ENCODE measurements at regions not wholly inside any gene's neighbourhood (a gene's known extent, or its start where the extent isn't known, plus 50 kb on each side); places are given as distances from the start of the nearest gene placed in this dataset.

DNA sequence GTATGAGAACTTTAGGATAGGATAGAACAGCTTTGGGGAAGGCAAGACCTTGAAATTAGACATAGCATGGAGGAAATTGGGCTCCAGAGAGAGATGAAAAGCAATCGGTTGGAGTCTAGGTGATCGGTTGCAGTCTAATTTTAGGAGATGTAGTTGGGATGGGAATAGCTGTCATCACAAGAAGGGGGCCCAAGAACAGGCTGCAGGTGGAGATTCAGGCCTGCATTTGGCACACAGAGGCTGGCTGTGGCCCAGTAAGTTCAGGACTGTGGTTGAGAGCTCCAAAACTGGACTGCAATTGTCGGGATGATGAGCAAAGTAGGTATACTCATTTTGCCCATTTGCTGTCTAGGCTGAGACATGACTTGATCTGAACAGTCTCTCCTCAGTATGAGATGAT is 301.3 kb upstream of the B3GALT2 start:
- Histone ChIP-seq H3F3A (ENCODE audit: insufficient read depth, low read length) (no peaks in the 10 kb centered on the region; the same call in 1 of the 2 replicates), H3K27ac (ENCODE audit: low read depth, low read length, poor library complexity, severe bottlenecking) (no peak overlapping the region), H2AFZ (ENCODE audit: low read length) (no peak overlapping the region), H3K9me3 (ENCODE audit: low read length) (peaks cover 16% of the 10 kb centered on the region), H3K79me2 (ENCODE audit: insufficient read depth, low read length) (no peaks in the 10 kb centered on the region), H3K27me3 (ENCODE audit: insufficient read depth, low read length) (no peaks in the 10 kb centered on the region), H3K4me1 (ENCODE audit: insufficient read depth, low read length, severe bottlenecking) (peaks cover 6% of the 10 kb centered on the region), H3K9me2 (ENCODE audit: low read depth, low read length) (no peaks in the 10 kb centered on the region), H3K4me2 (ENCODE audit: low read length) (no peak overlapping the region), H3K36me3 (ENCODE audit: insufficient read depth, low read length) (no peaks in the 10 kb centered on the region), H4K20me1 (ENCODE audit: insufficient read depth, low read length) (no peaks in the 10 kb centered on the region), H3K4me3 (ENCODE audit: low read depth, low read length, poor library complexity, severe bottlenecking) (no peak overlapping the region), H3K9ac (ENCODE audit: low read length) (no peak overlapping the region)
- TF ChIP-seq, protein P1, sequence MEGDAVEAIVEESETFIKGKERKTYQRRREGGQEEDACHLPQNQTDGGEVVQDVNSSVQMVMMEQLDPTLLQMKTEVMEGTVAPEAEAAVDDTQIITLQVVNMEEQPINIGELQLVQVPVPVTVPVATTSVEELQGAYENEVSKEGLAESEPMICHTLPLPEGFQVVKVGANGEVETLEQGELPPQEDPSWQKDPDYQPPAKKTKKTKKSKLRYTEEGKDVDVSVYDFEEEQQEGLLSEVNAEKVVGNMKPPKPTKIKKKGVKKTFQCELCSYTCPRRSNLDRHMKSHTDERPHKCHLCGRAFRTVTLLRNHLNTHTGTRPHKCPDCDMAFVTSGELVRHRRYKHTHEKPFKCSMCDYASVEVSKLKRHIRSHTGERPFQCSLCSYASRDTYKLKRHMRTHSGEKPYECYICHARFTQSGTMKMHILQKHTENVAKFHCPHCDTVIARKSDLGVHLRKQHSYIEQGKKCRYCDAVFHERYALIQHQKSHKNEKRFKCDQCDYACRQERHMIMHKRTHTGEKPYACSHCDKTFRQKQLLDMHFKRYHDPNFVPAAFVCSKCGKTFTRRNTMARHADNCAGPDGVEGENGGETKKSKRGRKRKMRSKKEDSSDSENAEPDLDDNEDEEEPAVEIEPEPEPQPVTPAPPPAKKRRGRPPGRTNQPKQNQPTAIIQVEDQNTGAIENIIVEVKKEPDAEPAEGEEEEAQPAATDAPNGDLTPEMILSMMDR (IDR thresholded peaks at IDR 0.05; ENCODE audit: low read length) = no peak
- TF ChIP-seq EZH2 (IDR thresholded peaks at IDR 0.05; ENCODE audit: borderline replicate concordance, low read length) = no peak

DNA sequence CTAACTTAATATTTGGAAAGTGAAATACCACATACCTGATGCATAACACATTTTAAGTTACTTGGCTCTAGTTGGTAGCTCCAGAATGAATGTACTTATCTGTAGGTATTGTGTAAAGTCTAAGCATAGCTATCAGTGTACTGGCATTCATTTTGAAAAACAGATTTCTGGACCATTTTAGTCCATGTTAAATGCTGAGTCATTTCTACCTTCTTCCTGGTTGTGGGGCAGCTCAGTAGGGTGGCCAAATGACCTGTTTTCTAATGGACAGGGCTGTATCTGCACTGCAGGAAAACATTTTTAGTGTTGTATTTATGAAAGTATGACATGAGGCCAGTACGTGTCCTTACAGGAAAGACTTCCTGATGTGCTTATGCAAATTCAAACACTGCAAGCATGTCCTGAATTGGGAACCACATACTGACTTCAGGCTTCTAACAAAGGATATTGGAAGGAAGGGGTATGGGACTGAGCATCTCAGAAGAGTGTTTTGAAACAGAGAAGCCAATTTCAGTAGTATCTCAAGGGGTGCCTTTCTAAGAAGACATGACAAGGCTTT is 300.3 kb upstream of the B3GALT2 start:
- H3K36me3 ChIP-seq (ENCODE audit: insufficient read depth, low read length) = no peaks in the 10 kb centered on the region
- H4K20me1 ChIP-seq (ENCODE audit: insufficient read depth, low read length) = no peaks in the 10 kb centered on the region
- H3K79me2 ChIP-seq (ENCODE audit: insufficient read depth, low read length) = no peaks in the 10 kb centered on the region
- H3K9me3 ChIP-seq (ENCODE audit: low read length) = peaks cover 16% of the 10 kb centered on the region
- H3K4me1 ChIP-seq (ENCODE audit: insufficient read depth, low read length, severe bottlenecking) = peaks cover 6% of the 10 kb centered on the region
- no peaks in the 10 kb centered on the region for H3F3A ChIP-seq (ENCODE audit: insufficient read depth, low read length)
- no peak overlapping the region for H3K9ac ChIP-seq (ENCODE audit: low read length)
- H3K9me2 ChIP-seq (ENCODE audit: low read depth, low read length) = no peaks in the 10 kb centered on the region
- H2AFZ ChIP-seq (ENCODE audit: low read length) = 0 out of 2 replicates have a peak overlapping the region, but pooled peaks have one; percentile 21
- H3K4me2 ChIP-seq (ENCODE audit: low read length) = no peak overlapping the region
- no peak overlapping the region for H3K27ac ChIP-seq (ENCODE audit: low read depth, low read length, poor library complexity, severe bottlenecking)
- no peak overlapping the region for H3K4me3 ChIP-seq (ENCODE audit: low read depth, low read length, poor library complexity, severe bottlenecking)
- H3K27me3 ChIP-seq (ENCODE audit: insufficient read depth, low read length) = no peaks in the 10 kb centered on the region
- TF ChIP-seq, protein P1 (IDR thresholded peaks at IDR 0.05; ENCODE audit: low read length) = no peak
- TF ChIP-seq EZH2 (IDR thresholded peaks at IDR 0.05; ENCODE audit: borderline replicate concordance, low read length) = no peak

DNA sequence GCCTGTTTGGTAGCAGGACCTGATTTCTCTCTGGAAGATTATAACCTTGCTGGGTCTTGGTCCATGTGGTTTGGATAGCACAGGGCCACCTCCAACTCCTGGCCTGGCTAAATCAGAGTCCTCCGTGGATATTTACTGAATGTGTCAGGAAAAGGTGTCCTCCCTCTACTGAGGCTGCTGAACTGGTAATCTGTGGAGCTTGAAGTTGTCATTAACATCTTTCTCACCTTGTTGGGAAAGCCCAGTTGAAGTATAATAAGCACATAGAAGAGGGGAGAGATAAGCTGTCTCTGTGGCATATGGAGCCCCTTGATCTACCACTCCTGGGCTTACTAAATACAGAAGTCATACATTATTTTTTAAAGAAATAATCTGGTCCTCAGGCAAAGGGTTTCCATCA is 294.3 kb upstream of the B3GALT2 start:
- H3K27ac ChIP-seq (ENCODE audit: low read depth, low read length, poor library complexity, severe bottlenecking) = no peak overlapping the region
- TF ChIP-seq EZH2 (IDR thresholded peaks at IDR 0.05; ENCODE audit: borderline replicate concordance, low read length) = no peak
- TF ChIP-seq, protein P1 (IDR thresholded peaks at IDR 0.05; ENCODE audit: low read length) = no peak
- H3K27me3 ChIP-seq (ENCODE audit: insufficient read depth, low read length) = no peaks in the 10 kb centered on the region
- no peaks in the 10 kb centered on the region for H3K9me2 ChIP-seq (ENCODE audit: low read depth, low read length)
- peaks cover 12% of the 10 kb centered on the region for H3K4me1 ChIP-seq (ENCODE audit: insufficient read depth, low read length, severe bottlenecking)
- no peak overlapping the region for H2AFZ ChIP-seq (ENCODE audit: low read length)
- peaks cover 7% of the 10 kb centered on the region; the same call in 1 of the 2 replicates for H3K9me3 ChIP-seq (ENCODE audit: low read length)
- no peaks in the 10 kb centered on the region for H4K20me1 ChIP-seq (ENCODE audit: insufficient read depth, low read length)
- H3K9ac ChIP-seq (ENCODE audit: low read length) = no peak overlapping the region
- no peak overlapping the region for H3K4me3 ChIP-seq (ENCODE audit: low read depth, low read length, poor library complexity, severe bottlenecking)
- H3K36me3 ChIP-seq (ENCODE audit: insufficient read depth, low read length) = no peaks in the 10 kb centered on the region
- no peak overlapping the region for H3K4me2 ChIP-seq (ENCODE audit: low read length)
- H3F3A ChIP-seq (ENCODE audit: insufficient read depth, low read length) = no peaks in the 10 kb centered on the region
- H3K79me2 ChIP-seq (ENCODE audit: insufficient read depth, low read length) = no peaks in the 10 kb centered on the region
